Lower leg skin (tissue), 3 donors: ENCODE measurements at regions not wholly inside any gene's neighbourhood (a gene's known extent, or its start where the extent isn't known, plus 50 kb on each side); places are given as distances from the start of the nearest gene placed in this dataset.

Experiments
- CTCF ChIP-seq, 3 donors: fragments of 450-650 bp; IDR thresholded peaks; one replicate each; pipeline ENCODE4 v1.5.1; 2016; ENCODE audit warnings: antibody characterized with exemption in 3 of 3, mild to moderate bottlenecking in 3 of 3, moderate library complexity in 2 of 3
- POLR2A ChIP-seq, 2 donors: fragments of 450-650 bp; IDR thresholded peaks; one replicate each; pipeline ENCODE4 v1.6.1; 2016 to 2017; ENCODE audit warnings: antibody characterized with exemption in 2 of 2, mild to moderate bottlenecking in 1 of 2, moderate library complexity in 1 of 2

GRCh38 chr17:69760562-69760961 is 314.5 kb upstream of the KCNJ16 start:
- no peak for TF ChIP-seq CTCF (IDR thresholded peaks at IDR 0.05)
- TF ChIP-seq POLR2A (IDR thresholded peaks at IDR 0.05): no peak
